ENCODE measurements at regions not wholly inside any gene's neighbourhood (a gene's known extent, or its start where the extent isn't known, plus 50 kb on each side); places are given as distances from the start of the nearest gene placed in this dataset.

DNA sequence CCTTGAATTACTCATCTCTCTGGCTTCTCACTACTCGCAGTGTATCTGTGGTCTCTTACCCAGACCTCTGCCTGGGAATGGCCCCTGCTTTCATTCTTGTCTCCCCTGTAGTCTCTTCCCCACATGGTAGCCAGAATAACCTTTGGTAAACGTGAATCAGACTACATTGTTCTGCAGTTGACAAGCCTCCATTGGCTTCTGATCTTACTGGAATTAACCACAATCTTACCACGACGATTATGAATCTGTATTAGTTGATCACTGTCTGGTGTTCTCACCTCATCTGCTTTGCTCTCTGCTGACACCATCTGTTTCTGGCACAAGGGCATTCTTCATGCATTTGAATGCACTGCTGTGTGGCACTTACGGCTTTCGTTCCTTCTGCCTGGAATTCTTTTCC lies 781.2 kb downstream of the MTRR start:
- TF ChIP-seq JUND (IDR thresholded peaks at IDR 0.05; ENCODE audit: low read depth) = no peak
- in situ Hi-C loops (cut with HindIII; ENCODE audit: low pct_unique_long_range_greater_than_20kb, low sequenced_read_pairs) = no loop called here
- DNase-seq (ENCODE audit: low read depth in 1 of 2, low spot score in 1 of 2) = peak; percentile 13 to 41

DNA sequence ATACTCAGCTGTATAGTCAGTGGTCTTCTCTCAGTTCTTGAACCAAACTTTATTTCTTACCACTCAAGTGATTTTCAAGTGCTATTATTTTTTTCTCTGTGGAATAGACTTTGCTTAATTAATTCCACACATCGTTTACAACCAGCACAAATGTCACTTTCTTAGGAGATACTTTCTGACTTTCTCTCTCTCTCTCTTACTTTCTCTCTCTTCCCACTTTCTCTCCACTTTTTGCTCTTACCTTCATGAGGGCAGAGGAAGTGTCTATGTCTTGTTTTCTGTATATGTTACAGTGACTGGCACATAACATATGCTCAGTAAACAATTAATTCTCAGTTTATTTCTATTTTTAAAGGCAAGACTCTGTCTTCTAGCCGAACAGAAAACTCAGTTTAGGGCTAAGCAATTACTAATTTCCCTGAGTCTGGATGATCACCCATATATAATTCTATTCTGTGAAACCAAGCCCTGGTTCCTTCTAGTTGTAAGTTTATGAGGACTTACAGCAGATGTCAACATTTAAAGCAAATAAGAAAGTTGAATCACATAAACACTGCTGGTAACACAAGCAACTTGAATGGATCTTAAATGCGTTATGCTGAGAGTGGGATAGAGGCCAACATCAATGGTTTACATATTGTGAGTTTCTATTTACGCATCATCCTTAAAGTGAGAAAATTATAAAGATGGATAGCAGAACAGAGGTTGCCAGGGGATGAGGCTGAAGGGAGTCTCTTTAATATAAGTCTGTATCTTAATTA lies 791.4 kb downstream of the MTRR start:
- in situ Hi-C loops (cut with HindIII; ENCODE audit: low pct_unique_long_range_greater_than_20kb, low sequenced_read_pairs) = no loop called here
- TF ChIP-seq JUND (IDR thresholded peaks at IDR 0.05; ENCODE audit: low read depth) = no peak
- DNase-seq (ENCODE audit: low read depth in 1 of 2, low spot score in 1 of 2) = no peak

DNA sequence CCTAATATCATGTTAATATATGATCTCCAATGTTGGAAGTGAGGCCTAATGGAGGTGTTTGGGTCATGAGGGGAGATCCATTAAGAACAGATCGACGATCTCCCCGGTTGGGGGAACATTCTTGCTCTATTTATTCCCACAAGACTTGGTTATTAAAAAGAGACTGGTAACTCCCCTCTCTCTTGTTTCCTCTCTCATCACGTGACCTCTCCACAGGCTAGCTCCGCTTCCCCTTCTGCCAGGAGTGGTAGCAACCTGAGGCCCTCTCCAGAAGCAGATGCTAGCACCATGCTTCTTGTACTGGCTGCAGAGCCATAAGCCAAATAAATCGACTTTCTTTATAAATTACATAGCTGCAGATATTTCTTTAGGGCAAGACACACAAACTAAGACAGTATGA lies 794.4 kb downstream of the MTRR start:
- TF ChIP-seq JUND (IDR thresholded peaks at IDR 0.05; ENCODE audit: low read depth) = no peak
- in situ Hi-C loops (cut with HindIII; ENCODE audit: low pct_unique_long_range_greater_than_20kb, low sequenced_read_pairs) = no loop called here
- no peak for DNase-seq (ENCODE audit: low read depth in 1 of 2, low spot score in 1 of 2)

- no peak for DNase-seq (ENCODE audit: low read depth in 1 of 2, low spot score in 1 of 2)
- in situ Hi-C loops (cut with HindIII; ENCODE audit: low pct_unique_long_range_greater_than_20kb, low sequenced_read_pairs) = no loop called here
- TF ChIP-seq JUND (IDR thresholded peaks at IDR 0.05; ENCODE audit: low read depth) = no peak
Measured at GRCh38 chr5:8675182-8675581, 806.2 kb downstream of the MTRR start.

- TF ChIP-seq JUND (IDR thresholded peaks at IDR 0.05; ENCODE audit: low read depth) = no peak
- no peak for DNase-seq (ENCODE audit: low read depth in 1 of 2, low spot score in 1 of 2)
- in situ Hi-C loops (cut with HindIII; ENCODE audit: low pct_unique_long_range_greater_than_20kb, low sequenced_read_pairs) = no loop called here
Measured at GRCh38 chr5:8676695-8677094, 807.7 kb downstream of the MTRR start.

GRCh38 chr5:8682381-8682780 lies 813.4 kb downstream of the MTRR start:
- no peak for DNase-seq (ENCODE audit: low read depth in 1 of 2, low spot score in 1 of 2)
- TF ChIP-seq JUND (IDR thresholded peaks at IDR 0.05; ENCODE audit: low read depth) = no peak
- in situ Hi-C loops (cut with HindIII; ENCODE audit: low pct_unique_long_range_greater_than_20kb, low sequenced_read_pairs) = no loop called here

GRCh38 chr5:8683496-8683895 lies 814.5 kb downstream of the MTRR start:
- no peak for DNase-seq (ENCODE audit: low read depth in 1 of 2, low spot score in 1 of 2)
- in situ Hi-C loops (cut with HindIII; ENCODE audit: low pct_unique_long_range_greater_than_20kb, low sequenced_read_pairs) = no loop called here
- TF ChIP-seq JUND (IDR thresholded peaks at IDR 0.05; ENCODE audit: low read depth) = no peak

- no peak for TF ChIP-seq JUND (IDR thresholded peaks at IDR 0.05; ENCODE audit: low read depth)
- peak in 1 of 2 experiments; percentile 30 for DNase-seq (ENCODE audit: low read depth in 1 of 2, low spot score in 1 of 2)
- in situ Hi-C loops (cut with HindIII; ENCODE audit: low pct_unique_long_range_greater_than_20kb, low sequenced_read_pairs) = no loop called here
Measured at GRCh38 chr5:8685704-8686103, 816.8 kb downstream of the MTRR start.

DNA sequence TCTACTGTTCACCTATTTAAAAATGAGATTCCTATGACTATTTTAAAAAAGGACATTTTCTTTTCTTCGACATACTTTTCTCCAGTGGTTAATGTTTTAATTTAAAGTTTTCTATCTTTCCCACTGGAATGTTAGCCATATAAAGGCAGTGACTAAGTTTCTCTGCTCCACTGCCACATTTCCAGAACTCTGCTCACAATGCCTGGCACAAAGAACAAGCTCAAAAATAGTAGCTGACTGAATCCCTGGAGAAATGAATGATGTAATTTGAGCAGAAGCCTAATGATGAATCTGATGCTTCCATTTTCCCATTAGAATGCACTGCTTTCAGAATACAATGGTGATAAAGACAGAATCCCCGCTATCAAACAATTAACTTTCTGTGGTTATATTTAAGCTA lies 817.8 kb downstream of the MTRR start:
- DNase-seq (ENCODE audit: low read depth in 1 of 2, low spot score in 1 of 2) = no peak
- TF ChIP-seq JUND (IDR thresholded peaks at IDR 0.05; ENCODE audit: low read depth) = no peak
- in situ Hi-C loops (cut with HindIII; ENCODE audit: low pct_unique_long_range_greater_than_20kb, low sequenced_read_pairs) = no loop called here

GRCh38 chr5:8689773-8690172 lies 820.8 kb downstream of the MTRR start:
- DNase-seq (ENCODE audit: low read depth in 1 of 2, low spot score in 1 of 2) = no peak
- TF ChIP-seq JUND (IDR thresholded peaks at IDR 0.05; ENCODE audit: low read depth) = no peak
- in situ Hi-C loops (cut with HindIII; ENCODE audit: low pct_unique_long_range_greater_than_20kb, low sequenced_read_pairs) = no loop called here

- TF ChIP-seq JUND (IDR thresholded peaks at IDR 0.05; ENCODE audit: low read depth) = no peak
- in situ Hi-C loops (cut with HindIII; ENCODE audit: low pct_unique_long_range_greater_than_20kb, low sequenced_read_pairs) = no loop called here
- no peak for DNase-seq (ENCODE audit: low read depth in 1 of 2, low spot score in 1 of 2)
Measured at GRCh38 chr5:8691221-8691620, 822.3 kb downstream of the MTRR start.

GRCh38 chr5:8693341-8693844 lies 824.4 kb downstream of the MTRR start:
- in situ Hi-C loops (cut with HindIII; ENCODE audit: low pct_unique_long_range_greater_than_20kb, low sequenced_read_pairs) = no loop called here
- TF ChIP-seq JUND (IDR thresholded peaks at IDR 0.05; ENCODE audit: low read depth) = no peak
- DNase-seq (ENCODE audit: low read depth in 1 of 2, low spot score in 1 of 2) = no peak

GRCh38 chr5:8694545-8694944 lies 825.6 kb downstream of the MTRR start:
- in situ Hi-C loops (cut with HindIII; ENCODE audit: low pct_unique_long_range_greater_than_20kb, low sequenced_read_pairs) = no loop called here
- no peak for TF ChIP-seq JUND (IDR thresholded peaks at IDR 0.05; ENCODE audit: low read depth)
- no peak for DNase-seq (ENCODE audit: low read depth in 1 of 2, low spot score in 1 of 2)
